ENCODE measurements at regions not wholly inside any gene's neighbourhood (a gene's known extent, or its start where the extent isn't known, plus 50 kb on each side); places are given as distances from the start of the nearest gene placed in this dataset.

DNA sequence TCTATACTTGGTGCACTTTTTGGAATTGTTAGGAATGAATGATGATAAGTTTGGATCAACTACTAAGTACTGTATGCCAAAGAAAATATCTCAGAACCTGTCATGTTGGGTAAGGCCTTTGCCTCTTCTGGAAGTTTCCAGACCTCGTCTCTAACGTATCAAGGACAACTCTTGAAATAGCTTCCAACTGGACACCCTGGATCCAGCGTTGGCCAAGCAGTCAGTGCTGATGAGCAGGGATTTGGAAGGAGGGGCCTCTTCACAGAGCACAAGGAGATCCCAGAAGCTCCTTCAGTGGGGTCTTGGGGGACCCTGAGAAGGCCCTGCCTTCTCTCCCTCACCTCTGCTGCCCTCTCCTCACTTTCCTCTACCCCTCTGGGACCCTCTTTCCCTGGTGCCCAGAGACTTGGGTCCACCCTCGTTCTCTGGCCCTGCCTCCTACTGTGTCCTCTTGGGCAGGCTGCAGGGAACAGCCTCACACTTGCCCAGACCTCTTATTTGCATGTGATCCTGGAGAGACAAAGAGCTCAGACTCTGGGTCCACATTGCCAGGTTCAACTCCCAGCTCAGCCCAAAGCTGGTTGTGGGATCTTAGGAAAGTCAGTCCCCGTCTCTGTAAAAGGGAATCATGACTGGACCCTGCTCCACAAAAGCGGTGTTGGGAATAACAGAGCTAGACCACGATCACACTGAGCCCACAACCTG lies 145.8 kb downstream of the COL6A3 start:
- no peak for TF ChIP-seq SPI1 (IDR thresholded peaks at IDR 0.05; ENCODE audit: borderline replicate concordance, low read depth)
- TF ChIP-seq, protein P1, sequence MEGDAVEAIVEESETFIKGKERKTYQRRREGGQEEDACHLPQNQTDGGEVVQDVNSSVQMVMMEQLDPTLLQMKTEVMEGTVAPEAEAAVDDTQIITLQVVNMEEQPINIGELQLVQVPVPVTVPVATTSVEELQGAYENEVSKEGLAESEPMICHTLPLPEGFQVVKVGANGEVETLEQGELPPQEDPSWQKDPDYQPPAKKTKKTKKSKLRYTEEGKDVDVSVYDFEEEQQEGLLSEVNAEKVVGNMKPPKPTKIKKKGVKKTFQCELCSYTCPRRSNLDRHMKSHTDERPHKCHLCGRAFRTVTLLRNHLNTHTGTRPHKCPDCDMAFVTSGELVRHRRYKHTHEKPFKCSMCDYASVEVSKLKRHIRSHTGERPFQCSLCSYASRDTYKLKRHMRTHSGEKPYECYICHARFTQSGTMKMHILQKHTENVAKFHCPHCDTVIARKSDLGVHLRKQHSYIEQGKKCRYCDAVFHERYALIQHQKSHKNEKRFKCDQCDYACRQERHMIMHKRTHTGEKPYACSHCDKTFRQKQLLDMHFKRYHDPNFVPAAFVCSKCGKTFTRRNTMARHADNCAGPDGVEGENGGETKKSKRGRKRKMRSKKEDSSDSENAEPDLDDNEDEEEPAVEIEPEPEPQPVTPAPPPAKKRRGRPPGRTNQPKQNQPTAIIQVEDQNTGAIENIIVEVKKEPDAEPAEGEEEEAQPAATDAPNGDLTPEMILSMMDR (IDR thresholded peaks at IDR 0.05; ENCODE audit: insufficient read depth, low read length), result no peak
- no peak for TF ChIP-seq POLR2AphosphoS5 (IDR thresholded peaks at IDR 0.05; ENCODE audit: low read depth)
- TF ChIP-seq GABPA (IDR thresholded peaks at IDR 0.05; ENCODE audit: low read depth), result no peak
- no peak for TF ChIP-seq REST (IDR thresholded peaks at IDR 0.05; ENCODE audit: insufficient replicate concordance, low read depth)
